ENCODE measurements at regions not wholly inside any gene's neighbourhood (a gene's known extent, or its start where the extent isn't known, plus 50 kb on each side); places are given as distances from the start of the nearest gene placed in this dataset.

DNA sequence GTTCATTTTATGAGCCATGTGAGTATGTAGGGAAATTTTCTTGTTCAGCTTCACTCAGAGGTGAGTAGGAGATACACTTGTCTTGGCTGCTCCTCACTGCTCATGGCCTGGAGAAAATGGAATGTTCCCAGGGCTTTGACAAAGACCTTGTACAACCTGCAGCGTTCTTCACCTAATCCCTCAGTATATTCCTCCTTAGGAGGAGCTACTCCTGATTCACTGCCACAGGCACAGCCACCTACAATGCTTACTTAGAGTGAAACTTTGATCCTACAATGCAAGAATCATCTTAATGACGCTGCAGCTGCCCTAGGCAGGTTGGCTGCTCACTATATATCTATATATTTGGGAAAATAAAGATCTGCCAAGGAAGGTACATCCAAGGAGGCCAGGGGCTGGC is 364.2 kb downstream of the KLF5 start:
- Histone ChIP-seq H3K9ac (ENCODE audit: low read length) (no peak overlapping the region), H3K9me3 (ENCODE audit: control insufficient read depth, low read length) (no peaks in the 10 kb centered on the region), H3K4me1 (ENCODE audit: control insufficient read depth, insufficient read depth, low read length) (peaks cover 21% of the 10 kb centered on the region), H3K36me3 (ENCODE audit: control insufficient read depth, insufficient read depth, low read length) (no peaks in the 10 kb centered on the region), H3K27me3 (ENCODE audit: control insufficient read depth, insufficient read depth, low read length) (no peaks in the 10 kb centered on the region), H3K4me3 (ENCODE audit: low read length) (no peak overlapping the region)

DNA sequence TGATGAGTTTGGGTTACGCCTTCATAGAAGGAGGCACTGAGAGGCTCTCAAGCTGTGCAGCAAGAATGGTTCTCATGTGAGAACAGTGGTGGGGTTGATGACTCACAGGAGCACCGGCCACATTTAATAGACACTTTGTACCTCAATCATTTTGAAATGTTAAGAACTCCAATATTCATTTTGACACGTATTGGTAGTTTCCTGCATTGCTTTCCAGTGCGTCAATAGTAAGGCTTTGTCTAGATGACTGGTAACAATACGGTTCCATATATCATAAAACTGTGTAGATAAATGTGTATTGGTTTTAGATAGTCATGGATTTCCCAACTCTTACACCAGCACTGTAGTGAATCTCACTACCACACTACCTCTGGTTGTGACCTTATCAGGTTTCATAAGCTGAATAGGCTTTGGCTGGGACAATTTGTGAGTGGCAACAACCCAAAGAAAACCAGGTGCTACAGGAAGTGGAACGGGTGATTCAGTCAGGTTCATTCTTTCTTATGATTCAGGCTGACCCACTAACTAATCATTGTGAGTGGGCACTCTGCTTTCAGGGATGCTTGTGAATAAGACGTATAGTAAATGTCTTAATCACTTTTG is 362.6 kb downstream of the KLF5 start:
- H3K36me3 ChIP-seq (ENCODE audit: control insufficient read depth, insufficient read depth, low read length) = no peaks in the 10 kb centered on the region
- no peaks in the 10 kb centered on the region for H3K9me3 ChIP-seq (ENCODE audit: control insufficient read depth, low read length)
- no peak overlapping the region for H3K9ac ChIP-seq (ENCODE audit: low read length)
- H3K27me3 ChIP-seq (ENCODE audit: control insufficient read depth, insufficient read depth, low read length) = no peaks in the 10 kb centered on the region
- peaks cover 13% of the 10 kb centered on the region for H3K4me1 ChIP-seq (ENCODE audit: control insufficient read depth, insufficient read depth, low read length)
- no peak overlapping the region for H3K4me3 ChIP-seq (ENCODE audit: low read length)

DNA sequence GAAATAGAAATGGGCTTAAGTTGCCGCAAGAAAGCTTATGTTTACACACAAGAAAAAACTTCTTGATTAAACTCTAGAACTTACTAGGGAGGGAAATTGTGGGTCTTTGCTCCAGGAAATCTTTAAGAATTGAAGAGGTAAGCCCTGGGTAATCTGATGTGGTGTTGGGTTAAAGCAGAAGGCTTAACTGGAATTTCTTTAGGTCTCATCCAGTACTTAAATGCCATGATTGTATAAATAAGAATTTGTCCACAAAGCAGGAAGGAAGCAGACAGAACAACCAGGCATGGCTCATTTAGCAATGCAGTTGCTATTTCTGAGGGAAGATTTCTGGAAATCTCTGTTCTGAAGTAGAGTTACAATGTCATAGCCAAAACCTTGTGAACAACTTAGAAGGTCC is 360.4 kb downstream of the KLF5 start:
- H3K9ac ChIP-seq (ENCODE audit: low read length) = no peak overlapping the region
- H3K4me3 ChIP-seq (ENCODE audit: low read length) = no peak overlapping the region
- no peaks in the 10 kb centered on the region for H3K9me3 ChIP-seq (ENCODE audit: control insufficient read depth, low read length)
- peaks cover 19% of the 10 kb centered on the region for H3K4me1 ChIP-seq (ENCODE audit: control insufficient read depth, insufficient read depth, low read length)
- no peaks in the 10 kb centered on the region for H3K36me3 ChIP-seq (ENCODE audit: control insufficient read depth, insufficient read depth, low read length)
- no peaks in the 10 kb centered on the region for H3K27me3 ChIP-seq (ENCODE audit: control insufficient read depth, insufficient read depth, low read length)

DNA sequence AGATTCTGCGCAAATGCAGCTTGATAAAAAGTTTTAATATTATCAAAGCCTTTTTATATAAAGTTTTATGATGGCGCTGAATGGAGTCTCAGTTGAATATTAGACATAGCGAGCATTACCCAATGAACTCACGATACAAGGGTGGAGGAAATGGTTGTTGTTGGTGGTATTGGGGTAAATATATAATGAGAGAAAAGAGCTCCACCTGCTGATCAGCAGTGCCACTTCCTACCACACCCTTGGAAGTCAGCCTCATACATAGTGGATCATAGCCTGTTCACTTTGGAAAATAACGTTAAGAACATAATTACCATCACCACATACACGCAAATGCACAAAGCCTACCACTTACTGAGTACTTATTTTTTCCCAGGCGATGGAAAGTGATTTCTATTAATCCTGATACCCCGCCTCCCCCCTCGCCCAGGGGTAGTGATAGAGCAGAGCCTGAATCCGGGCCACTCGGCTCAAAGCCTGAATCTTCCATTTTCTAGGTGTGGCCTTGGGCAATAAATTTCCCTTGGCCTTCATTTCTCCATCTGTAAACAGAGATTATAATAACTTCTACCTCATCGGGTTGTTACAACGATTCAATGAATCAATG is 358.3 kb downstream of the KLF5 start:
- H3K36me3 ChIP-seq (ENCODE audit: control insufficient read depth, insufficient read depth, low read length) = no peaks in the 10 kb centered on the region
- no peaks in the 10 kb centered on the region for H3K9me3 ChIP-seq (ENCODE audit: control insufficient read depth, low read length)
- H3K4me1 ChIP-seq (ENCODE audit: control insufficient read depth, insufficient read depth, low read length) = peaks cover 14% of the 10 kb centered on the region
- no peaks in the 10 kb centered on the region for H3K27me3 ChIP-seq (ENCODE audit: control insufficient read depth, insufficient read depth, low read length)
- no peak overlapping the region for H3K9ac ChIP-seq (ENCODE audit: low read length)
- no peak overlapping the region for H3K4me3 ChIP-seq (ENCODE audit: low read length)

DNA sequence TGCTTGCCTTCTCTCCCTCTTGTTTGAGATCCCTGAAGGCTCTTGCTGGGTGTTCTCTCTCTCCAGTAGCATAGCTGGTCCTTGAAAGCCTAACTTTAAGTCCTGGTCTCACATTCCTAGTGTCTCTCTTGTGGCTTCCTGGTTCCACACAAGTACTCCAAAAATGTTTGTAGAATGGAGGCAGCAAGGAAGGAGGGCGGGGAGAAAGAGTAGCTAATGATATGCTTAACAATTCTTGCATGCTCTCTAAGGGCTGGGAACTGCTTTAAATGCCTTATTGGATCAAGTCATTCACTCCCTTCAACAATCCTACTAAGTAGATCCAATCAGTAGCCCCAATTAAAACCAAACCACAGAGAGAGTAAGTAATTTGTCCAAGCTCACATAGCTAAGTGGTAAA is 357.3 kb downstream of the KLF5 start:
- Histone ChIP-seq H3K9ac (ENCODE audit: low read length) (no peak overlapping the region), H3K36me3 (ENCODE audit: control insufficient read depth, insufficient read depth, low read length) (no peaks in the 10 kb centered on the region), H3K4me3 (ENCODE audit: low read length) (no peak overlapping the region), H3K4me1 (ENCODE audit: control insufficient read depth, insufficient read depth, low read length) (peaks cover 14% of the 10 kb centered on the region), H3K27me3 (ENCODE audit: control insufficient read depth, insufficient read depth, low read length) (no peaks in the 10 kb centered on the region), H3K9me3 (ENCODE audit: control insufficient read depth, low read length) (no peaks in the 10 kb centered on the region)

DNA sequence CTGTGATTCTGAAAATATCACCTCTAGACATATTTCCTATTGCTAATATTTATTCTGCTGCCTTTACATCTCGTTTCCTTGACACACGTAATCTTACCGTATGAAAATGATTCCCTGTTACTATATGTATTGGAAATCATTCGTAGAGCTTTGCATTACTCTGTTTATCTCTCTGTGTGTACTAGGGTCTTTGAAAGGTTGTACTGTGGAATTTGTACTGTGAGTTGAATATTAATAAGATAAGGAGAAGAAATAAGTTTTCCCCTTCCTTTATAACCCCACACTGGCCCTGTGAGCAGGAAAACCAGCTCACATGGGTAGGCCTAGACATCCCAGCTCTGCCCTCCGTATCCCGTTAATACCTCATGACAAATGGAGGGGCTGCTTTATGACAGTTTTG is 354.9 kb downstream of the KLF5 start:
- no peak overlapping the region for H3K4me3 ChIP-seq (ENCODE audit: low read length)
- H3K4me1 ChIP-seq (ENCODE audit: control insufficient read depth, insufficient read depth, low read length) = peaks cover 14% of the 10 kb centered on the region
- H3K36me3 ChIP-seq (ENCODE audit: control insufficient read depth, insufficient read depth, low read length) = no peaks in the 10 kb centered on the region
- no peaks in the 10 kb centered on the region for H3K9me3 ChIP-seq (ENCODE audit: control insufficient read depth, low read length)
- no peak overlapping the region for H3K9ac ChIP-seq (ENCODE audit: low read length)
- no peaks in the 10 kb centered on the region for H3K27me3 ChIP-seq (ENCODE audit: control insufficient read depth, insufficient read depth, low read length)

DNA sequence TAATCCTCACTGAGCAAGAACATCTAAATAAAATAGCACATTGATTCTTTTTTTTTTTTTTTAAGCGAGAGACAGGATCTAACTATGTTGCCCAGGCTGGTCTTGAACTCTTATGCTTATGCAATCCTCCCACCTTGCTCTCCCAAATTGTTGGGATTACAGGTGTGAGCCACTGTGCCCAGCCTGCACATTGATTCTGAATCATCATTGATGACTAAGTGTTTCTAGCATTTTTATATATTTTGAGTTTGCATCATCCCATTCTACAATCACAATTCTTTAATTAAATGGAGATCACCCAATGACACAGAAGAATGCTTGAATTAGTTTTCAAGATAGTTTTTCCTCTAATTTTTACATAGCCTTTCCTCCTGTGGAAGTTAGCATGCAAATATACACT is 354.1 kb downstream of the KLF5 start:
- Histone ChIP-seq H3K4me3 (ENCODE audit: low read length) (no peak overlapping the region), H3K36me3 (ENCODE audit: control insufficient read depth, insufficient read depth, low read length) (no peaks in the 10 kb centered on the region), H3K9ac (ENCODE audit: low read length) (no peak overlapping the region), H3K9me3 (ENCODE audit: control insufficient read depth, low read length) (no peaks in the 10 kb centered on the region), H3K27me3 (ENCODE audit: control insufficient read depth, insufficient read depth, low read length) (no peaks in the 10 kb centered on the region), H3K4me1 (ENCODE audit: control insufficient read depth, insufficient read depth, low read length) (peaks cover 14% of the 10 kb centered on the region)

DNA sequence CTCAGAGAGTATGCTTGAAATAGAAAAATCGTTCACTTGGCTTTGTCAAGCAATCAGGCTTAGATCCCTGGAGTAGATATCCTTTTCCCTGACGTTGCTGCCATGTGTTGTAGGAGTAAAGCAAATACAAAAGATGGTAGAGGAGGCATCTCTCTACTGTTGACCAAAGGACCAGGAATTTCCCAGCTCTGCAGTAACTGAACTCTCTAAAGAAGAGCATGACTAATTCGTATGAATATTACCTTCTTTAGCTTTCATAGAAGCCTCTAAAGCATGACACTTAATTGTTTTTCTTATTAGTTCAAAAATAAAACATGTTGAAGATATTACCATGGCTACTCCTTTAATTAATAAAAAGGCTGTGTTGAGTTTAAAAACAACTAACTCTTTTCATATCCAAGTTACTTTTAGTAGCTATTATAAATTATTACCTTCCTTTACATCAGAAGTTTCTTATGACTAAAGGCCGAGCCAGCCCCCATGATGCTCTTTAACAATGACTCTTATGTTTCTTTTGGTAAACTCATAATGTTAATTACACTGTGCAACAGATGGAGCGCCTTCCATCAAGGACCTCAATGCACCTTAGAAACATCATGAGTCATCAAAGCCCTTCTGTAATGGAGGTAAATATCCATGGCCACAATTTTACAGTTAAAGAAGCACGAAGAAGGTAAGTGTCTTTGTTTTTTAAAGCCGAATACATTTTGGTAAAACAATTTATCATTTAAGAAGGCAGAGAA is 352.4 kb downstream of the KLF5 start:
- Histone ChIP-seq H3K4me1 (ENCODE audit: control insufficient read depth, insufficient read depth, low read length) (peaks cover 14% of the 10 kb centered on the region), H3K36me3 (ENCODE audit: control insufficient read depth, insufficient read depth, low read length) (no peaks in the 10 kb centered on the region), H3K4me3 (ENCODE audit: low read length) (no peak overlapping the region)

DNA sequence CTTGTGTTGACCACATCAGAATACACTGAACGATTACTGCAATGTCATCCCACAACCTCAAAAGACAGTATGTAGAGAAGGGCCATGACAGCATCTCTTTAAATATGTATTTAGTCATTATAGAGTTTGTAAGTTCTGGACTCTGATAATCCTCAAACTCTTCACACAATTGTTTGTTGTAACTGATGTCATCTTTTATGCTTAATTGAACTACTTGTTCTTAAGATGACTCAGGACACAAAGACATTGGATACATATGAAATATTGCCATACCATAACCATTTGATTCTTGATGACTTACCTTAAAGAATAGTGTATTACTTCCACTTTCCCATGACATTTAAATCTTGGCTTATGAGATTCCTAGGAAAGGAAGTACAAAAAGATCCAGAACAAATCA is 347.6 kb downstream of the KLF5 start:
- no peak overlapping the region for H3K4me3 ChIP-seq (ENCODE audit: low read length)
- H3K9ac ChIP-seq (ENCODE audit: low read length) = no peak overlapping the region
- H3K9me3 ChIP-seq (ENCODE audit: control insufficient read depth, low read length) = no peaks in the 10 kb centered on the region
- H3K27me3 ChIP-seq (ENCODE audit: control insufficient read depth, insufficient read depth, low read length) = no peaks in the 10 kb centered on the region
- H3K36me3 ChIP-seq (ENCODE audit: control insufficient read depth, insufficient read depth, low read length) = no peaks in the 10 kb centered on the region
- peaks cover 16% of the 10 kb centered on the region for H3K4me1 ChIP-seq (ENCODE audit: control insufficient read depth, insufficient read depth, low read length)

More for the DNA sequence above, 352.4 kb downstream of the KLF5 start:
- Histone ChIP-seq H3K9me3 (ENCODE audit: control insufficient read depth, low read length) (no peaks in the 10 kb centered on the region), H3K27me3 (ENCODE audit: control insufficient read depth, insufficient read depth, low read length) (no peaks in the 10 kb centered on the region), H3K9ac (ENCODE audit: low read length) (no peak overlapping the region)

DNA sequence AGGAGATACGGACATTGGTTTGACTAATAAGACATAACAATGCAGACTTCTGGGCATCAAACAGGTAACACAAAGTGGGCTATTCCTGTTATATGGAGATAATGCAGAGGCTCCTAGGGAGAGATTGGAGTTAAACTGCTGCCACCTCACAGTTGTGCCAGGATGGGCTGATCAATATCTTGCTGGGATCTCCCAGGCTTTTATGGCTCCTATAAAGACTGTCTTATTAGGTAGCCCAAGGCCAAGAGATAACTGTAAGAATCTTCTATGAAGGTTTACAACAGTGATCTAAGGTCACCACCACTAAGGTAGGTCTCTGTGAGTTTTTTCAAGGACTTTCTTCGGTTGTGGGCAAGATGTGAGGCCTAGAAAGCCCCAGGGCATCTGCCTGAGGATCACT is 345.8 kb downstream of the KLF5 start:
- Histone ChIP-seq H3K9me3 (ENCODE audit: control insufficient read depth, low read length) (no peaks in the 10 kb centered on the region), H3K27me3 (ENCODE audit: control insufficient read depth, insufficient read depth, low read length) (no peaks in the 10 kb centered on the region)

DNA sequence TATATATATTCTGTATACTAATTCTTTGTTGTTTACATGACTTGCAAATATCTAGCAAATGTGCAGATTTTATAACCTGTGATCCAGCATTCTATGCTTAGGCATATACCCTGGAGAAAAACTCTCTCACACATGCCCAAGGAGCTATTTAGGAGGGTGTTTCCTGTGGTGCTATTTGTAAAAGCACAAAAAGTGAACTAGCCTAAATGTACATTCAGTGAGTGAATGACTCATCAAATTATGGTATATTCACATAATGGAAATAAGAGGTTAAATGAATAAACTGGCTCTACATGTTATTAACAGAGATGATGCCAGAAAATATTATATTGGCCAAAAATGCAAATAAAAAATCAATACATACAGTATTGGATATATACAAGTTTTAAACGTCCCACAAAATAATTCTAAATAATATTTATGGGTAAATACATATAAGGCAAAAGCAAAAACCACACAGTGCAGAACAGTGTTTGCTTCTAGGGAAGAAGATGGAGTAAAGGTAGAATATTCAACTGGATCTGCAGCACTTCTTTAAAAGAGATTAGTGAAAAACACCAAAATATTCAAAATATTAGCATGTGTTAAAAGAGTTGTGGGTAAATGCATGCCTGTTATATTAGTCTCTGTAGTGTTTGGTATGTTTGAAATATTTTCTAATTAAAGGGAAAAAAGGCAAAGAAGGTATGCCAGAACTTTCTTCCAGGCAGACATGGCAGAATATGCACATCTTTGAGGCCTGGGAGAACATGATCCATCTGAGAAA is 344.7 kb downstream of the KLF5 start:
- H3K27me3 ChIP-seq (ENCODE audit: control insufficient read depth, insufficient read depth, low read length) = no peaks in the 10 kb centered on the region
- H3K36me3 ChIP-seq (ENCODE audit: control insufficient read depth, insufficient read depth, low read length) = no peaks in the 10 kb centered on the region
- H3K4me3 ChIP-seq (ENCODE audit: low read length) = no peak overlapping the region
- peaks cover 42% of the 10 kb centered on the region for H3K4me1 ChIP-seq (ENCODE audit: control insufficient read depth, insufficient read depth, low read length)
- no peaks in the 10 kb centered on the region for H3K9me3 ChIP-seq (ENCODE audit: control insufficient read depth, low read length)
- no peak overlapping the region for H3K9ac ChIP-seq (ENCODE audit: low read length)

More for the DNA sequence above, 345.8 kb downstream of the KLF5 start:
- H3K36me3 ChIP-seq (ENCODE audit: control insufficient read depth, insufficient read depth, low read length) = no peaks in the 10 kb centered on the region
- H3K4me3 ChIP-seq (ENCODE audit: low read length) = no peak overlapping the region
- H3K9ac ChIP-seq (ENCODE audit: low read length) = no peak overlapping the region
- peaks cover 33% of the 10 kb centered on the region for H3K4me1 ChIP-seq (ENCODE audit: control insufficient read depth, insufficient read depth, low read length)

DNA sequence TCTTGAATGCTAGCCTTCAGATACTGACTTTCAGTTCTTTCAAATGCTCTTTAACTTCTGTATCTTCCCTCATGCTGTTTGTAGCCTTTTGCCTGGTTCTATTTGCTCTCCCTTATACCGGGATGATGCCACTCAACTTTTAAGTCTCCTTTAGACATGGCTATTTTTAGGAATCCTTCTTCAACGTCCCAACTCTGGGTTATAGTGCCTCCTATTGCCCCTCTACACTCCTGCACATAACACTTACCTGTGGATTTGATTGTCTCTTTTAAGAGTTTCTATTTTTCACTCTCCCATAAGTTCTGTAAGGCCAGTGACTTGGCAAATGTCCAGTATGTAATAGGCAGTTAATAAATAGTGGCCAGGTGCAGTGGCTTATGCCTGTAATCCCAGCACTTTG is 343.0 kb downstream of the KLF5 start:
- Histone ChIP-seq H3K4me1 (ENCODE audit: control insufficient read depth, insufficient read depth, low read length) (peaks cover 42% of the 10 kb centered on the region), H3K36me3 (ENCODE audit: control insufficient read depth, insufficient read depth, low read length) (no peaks in the 10 kb centered on the region), H3K27me3 (ENCODE audit: control insufficient read depth, insufficient read depth, low read length) (no peaks in the 10 kb centered on the region), H3K9me3 (ENCODE audit: control insufficient read depth, low read length) (no peaks in the 10 kb centered on the region), H3K4me3 (ENCODE audit: low read length) (no peak overlapping the region), H3K9ac (ENCODE audit: low read length) (no peak overlapping the region)
